ENCODE measurements at regions not wholly inside any gene's neighbourhood (a gene's known extent, or its start where the extent isn't known, plus 50 kb on each side); places are given as distances from the start of the nearest gene placed in this dataset.

- H3K27me3 ChIP-seq (replicated peaks in 1 of 4; ENCODE audit: control extremely low read depth in 1 of 4, control insufficient read depth in 3 of 4, insufficient read depth in 4 of 4, low read length in 3 of 4), result no peaks in the 10 kb centered on the region
- no peaks in the 10 kb centered on the region for H3K4me1 Mint-ChIP-seq
- H3K27ac Mint-ChIP-seq, result no peak overlapping the region
- ATAC-seq (ENCODE audit: low read depth) (no peak), DNase-seq (no peak)
- intact Hi-C loops (cut with micrococcal nuclease), result no loop called here
- H3K79me2 ChIP-seq (ENCODE audit: control insufficient read depth, insufficient read depth, low read length), result no peaks in the 10 kb centered on the region
- WGBS (ENCODE audit: insufficient coverage), result no CpG with 5 or more reads among the region's 7 CpGs
- H3K9me3 ChIP-seq (ENCODE audit: control extremely low read depth in 1 of 3, control insufficient read depth in 2 of 3, insufficient read depth in 1 of 3, low read length in 2 of 3), result peaks cover 0 to 1% (median 0%) of the 10 kb centered on the region in 3 donors
- H3K36me3 ChIP-seq (replicated peaks in 1 of 2; ENCODE audit: control extremely low read depth in 1 of 2, control insufficient read depth in 1 of 2, extremely low read depth in 1 of 2, insufficient read depth in 2 of 2, low read length in 1 of 2), result no peaks in the 10 kb centered on the region
- H3K9ac ChIP-seq (ENCODE audit: low read length), result no peak overlapping the region
- ChIA-PET POLR2A (no interaction called here), CTCF (no interaction called here)
- H2AFZ ChIP-seq (ENCODE audit: insufficient read depth, low read depth, low read length, poor library complexity, severe bottlenecking), result no peak overlapping the region
- no peaks in the 10 kb centered on the region for H4K20me1 ChIP-seq (ENCODE audit: control insufficient read depth, insufficient read depth, low read length, poor library complexity, severe bottlenecking)
- TF ChIP-seq CTCF (IDR thresholded peaks at IDR 0.05), result no peak
- TF ChIP-seq EZH2 (IDR thresholded peaks at IDR 0.05; ENCODE audit: borderline replicate concordance, insufficient read depth, low read depth, low read length, poor library complexity, severe bottlenecking), result no peak
- H3K4me2 ChIP-seq (replicated peaks; ENCODE audit: low read depth, low read length, poor library complexity, severe bottlenecking), result no peak overlapping the region
- H3K4me3 ChIP-seq (ENCODE audit: control extremely low read depth in 1 of 5, extremely low read depth in 1 of 5, insufficient read depth in 1 of 5, low read depth in 2 of 5, low read length in 4 of 5), result no peak overlapping the region
- no peak overlapping the region for H3K4me3 Mint-ChIP-seq
- peaks cover 2% of the 10 kb centered on the region for H3K9me3 Mint-ChIP-seq (ENCODE audit: insufficient read depth)
- H3K27me3 Mint-ChIP-seq, result no peaks in the 10 kb centered on the region
- no peak overlapping the region for H3K27ac ChIP-seq (ENCODE audit: low read length in 2 of 2)
- no peaks in the 10 kb centered on the region for H3K4me1 ChIP-seq (ENCODE audit: control insufficient read depth in 2 of 2, insufficient read depth in 2 of 2, low read length in 2 of 2)
Observed at GRCh38 chr15:25544076-25544475, 105.3 kb upstream of the UBE3A start.

GRCh38 chr15:25543196-25543595 lies 104.4 kb upstream of the UBE3A start:
- H3K27ac ChIP-seq (ENCODE audit: low read length in 2 of 2), result no peak overlapping the region
- CTCF ChIA-PET, result no interaction called here
- peaks cover 2% of the 10 kb centered on the region for H3K9me3 Mint-ChIP-seq (ENCODE audit: insufficient read depth)
- H3K36me3 ChIP-seq (replicated peaks in 1 of 2; ENCODE audit: control extremely low read depth in 1 of 2, control insufficient read depth in 1 of 2, extremely low read depth in 1 of 2, insufficient read depth in 2 of 2, low read length in 1 of 2), result no peaks in the 10 kb centered on the region
- TF ChIP-seq CTCF (IDR thresholded peaks at IDR 0.05), result no peak
- no peak for TF ChIP-seq EZH2 (IDR thresholded peaks at IDR 0.05; ENCODE audit: borderline replicate concordance, insufficient read depth, low read depth, low read length, poor library complexity, severe bottlenecking)
- H3K4me3 ChIP-seq (ENCODE audit: control extremely low read depth in 1 of 5, extremely low read depth in 1 of 5, insufficient read depth in 1 of 5, low read depth in 2 of 5, low read length in 4 of 5), result no peak overlapping the region
- H3K9me3 ChIP-seq (ENCODE audit: control extremely low read depth in 1 of 3, control insufficient read depth in 2 of 3, insufficient read depth in 1 of 3, low read length in 2 of 3), result peaks cover 0 to 1% (median 0%) of the 10 kb centered on the region in 3 donors
- H3K79me2 ChIP-seq (ENCODE audit: control insufficient read depth, insufficient read depth, low read length), result no peaks in the 10 kb centered on the region
- DNase-seq, result no peak
- POLR2A ChIA-PET, result no interaction called here
- H3K4me1 Mint-ChIP-seq, result no peaks in the 10 kb centered on the region
- H3K9ac ChIP-seq (ENCODE audit: low read length), result no peak overlapping the region
- intact Hi-C loops (cut with micrococcal nuclease), result no loop called here
- H3K27ac Mint-ChIP-seq, result no peak overlapping the region
- H3K4me2 ChIP-seq (replicated peaks; ENCODE audit: low read depth, low read length, poor library complexity, severe bottlenecking), result no peak overlapping the region
- WGBS (ENCODE audit: insufficient coverage), result 83% methylated on average over 1 of the region's 1 CpG
- no peaks in the 10 kb centered on the region for H4K20me1 ChIP-seq (ENCODE audit: control insufficient read depth, insufficient read depth, low read length, poor library complexity, severe bottlenecking)
- no peaks in the 10 kb centered on the region for H3K27me3 ChIP-seq (replicated peaks in 1 of 4; ENCODE audit: control extremely low read depth in 1 of 4, control insufficient read depth in 3 of 4, insufficient read depth in 4 of 4, low read length in 3 of 4)
- H3K4me1 ChIP-seq (ENCODE audit: control insufficient read depth in 2 of 2, insufficient read depth in 2 of 2, low read length in 2 of 2), result no peaks in the 10 kb centered on the region
- H2AFZ ChIP-seq (ENCODE audit: insufficient read depth, low read depth, low read length, poor library complexity, severe bottlenecking), result no peak overlapping the region
- H3K4me3 Mint-ChIP-seq, result no peak overlapping the region
- no peak for ATAC-seq (ENCODE audit: low read depth)
- no peaks in the 10 kb centered on the region for H3K27me3 Mint-ChIP-seq
